ENCODE measurements at regions not wholly inside any gene's neighbourhood (a gene's known extent, or its start where the extent isn't known, plus 50 kb on each side); places are given as distances from the start of the nearest gene placed in this dataset.
"Not testable (repeated sequence)": the region's sequence is repeated elsewhere in the genome, so short reads cannot be mapped to it uniquely, and the experiment has no call there.

DNA sequence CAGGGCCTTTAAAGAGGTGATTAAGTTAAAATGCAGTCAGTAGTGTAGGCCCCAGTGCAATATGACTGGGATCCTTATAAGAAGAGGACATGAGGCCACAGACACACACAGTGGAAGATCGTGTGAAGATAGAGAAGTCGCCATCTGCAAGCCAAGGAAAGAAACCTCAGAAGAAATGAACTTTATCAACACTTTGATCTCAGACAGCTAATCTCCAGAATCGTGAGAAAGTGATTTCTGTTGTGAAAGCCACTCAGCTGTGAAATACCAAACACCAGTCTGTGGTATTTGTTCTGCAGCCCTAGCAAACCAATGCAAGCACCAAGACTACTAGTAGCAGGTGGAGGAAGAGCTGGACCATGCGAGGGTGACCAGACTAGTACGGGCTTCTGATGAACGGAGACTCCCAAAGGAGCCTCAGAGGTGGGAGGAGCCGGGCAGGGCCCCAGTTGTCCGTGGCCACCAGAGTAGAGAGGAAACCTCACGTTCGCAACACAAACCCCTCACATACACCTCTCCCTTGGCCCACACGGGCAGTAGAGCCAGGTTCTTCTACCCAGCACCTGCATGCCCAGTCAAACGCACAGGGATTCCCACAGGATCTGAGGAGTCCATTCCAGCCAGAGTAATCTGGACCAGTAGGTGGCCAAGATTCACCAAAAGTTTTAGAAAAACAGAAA lies 243.0 kb downstream of the TTC8 start:
- no peak for DNase-seq

DNA sequence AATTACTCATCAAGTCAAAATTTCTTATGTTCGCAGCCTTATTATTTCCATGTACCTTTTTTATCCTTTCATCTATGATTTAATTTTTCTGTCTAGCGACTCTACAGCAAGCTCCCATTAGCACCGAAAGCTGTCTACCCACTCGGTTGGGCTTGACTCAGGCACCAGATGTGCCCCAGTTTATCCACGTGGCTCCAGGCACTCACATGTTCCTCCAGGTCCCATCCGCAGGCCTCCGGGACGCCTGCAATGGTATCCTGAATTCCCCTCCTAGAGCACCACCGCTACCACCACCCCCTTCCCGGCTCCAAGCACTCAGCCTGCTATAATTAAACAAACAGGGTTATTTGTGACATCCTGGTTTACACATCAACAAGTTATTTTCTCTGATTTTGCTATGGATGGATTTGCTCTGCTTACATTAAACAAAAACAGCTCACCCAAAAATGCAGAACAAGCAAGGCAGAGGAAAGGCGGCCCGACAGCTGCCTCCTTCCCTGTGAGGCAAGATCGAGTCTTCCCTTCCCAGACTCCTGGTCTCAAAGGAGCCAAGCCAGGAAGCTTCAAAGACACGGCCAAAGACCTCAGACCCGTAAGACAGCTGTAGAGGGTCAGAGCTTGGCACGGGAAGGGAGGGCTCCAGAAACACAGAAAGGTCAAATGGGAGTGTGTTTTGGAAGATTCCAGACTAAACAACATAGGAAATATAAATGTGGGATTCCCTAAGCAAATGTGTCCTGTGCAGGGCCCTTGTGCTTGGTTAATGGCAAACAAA lies 253.8 kb downstream of the TTC8 start:
- no peak for DNase-seq

DNA sequence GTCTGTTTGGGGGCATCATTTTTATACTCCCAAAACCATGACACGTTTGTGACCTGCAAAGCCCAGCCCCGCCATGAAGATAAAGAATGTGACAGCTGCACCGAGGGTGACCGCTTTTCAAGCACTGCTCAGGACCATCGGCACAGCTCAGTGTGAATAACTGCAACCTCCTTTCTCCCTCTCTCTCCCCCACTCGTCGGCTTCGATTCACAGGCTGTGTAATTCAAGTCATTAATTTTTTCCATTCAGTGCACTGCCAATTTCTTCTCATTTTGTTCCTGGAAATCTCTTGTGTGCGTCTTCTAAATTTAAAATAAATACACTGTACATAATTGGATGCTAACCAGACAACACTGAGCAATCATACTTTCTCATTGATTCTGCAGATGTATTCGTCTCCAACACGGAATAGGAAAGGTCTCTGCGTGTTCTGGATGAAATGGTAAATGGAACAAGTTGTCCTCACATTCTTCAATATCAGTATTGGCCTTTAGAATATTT lies 260.8 kb downstream of the TTC8 start:
- peak; percentile 89 for DNase-seq

DNA sequence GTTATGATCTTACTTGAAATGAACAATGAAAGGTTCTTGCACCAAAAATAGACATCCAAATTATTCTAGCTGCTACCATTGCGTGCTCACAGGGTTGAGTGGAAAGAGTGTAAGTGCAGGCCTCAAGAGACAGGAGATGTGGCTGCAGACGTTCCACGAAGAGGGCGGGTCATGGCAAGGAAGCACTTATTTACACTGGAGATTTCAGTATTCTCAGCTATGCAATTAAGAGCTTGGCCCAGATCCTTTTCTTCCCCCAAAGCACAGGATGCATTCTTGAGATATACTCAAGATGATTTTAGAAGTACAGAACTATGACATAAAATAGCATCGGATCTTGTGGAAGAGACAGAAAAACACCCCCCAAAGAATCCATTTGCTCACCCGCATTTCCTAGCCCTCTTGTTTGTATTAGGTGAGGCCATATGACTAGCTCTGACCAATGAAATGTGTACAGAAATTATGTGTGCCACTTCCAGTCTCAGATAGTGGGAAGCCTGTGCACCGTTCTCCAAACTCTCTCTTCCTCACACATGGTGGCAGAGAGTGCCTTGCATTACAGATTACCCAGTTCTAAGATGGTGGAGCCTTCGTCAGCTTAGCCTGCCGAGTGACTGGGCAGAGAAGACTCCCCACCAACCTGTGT lies 261.4 kb downstream of the TTC8 start:
- peak; percentile 81 for DNase-seq

DNA sequence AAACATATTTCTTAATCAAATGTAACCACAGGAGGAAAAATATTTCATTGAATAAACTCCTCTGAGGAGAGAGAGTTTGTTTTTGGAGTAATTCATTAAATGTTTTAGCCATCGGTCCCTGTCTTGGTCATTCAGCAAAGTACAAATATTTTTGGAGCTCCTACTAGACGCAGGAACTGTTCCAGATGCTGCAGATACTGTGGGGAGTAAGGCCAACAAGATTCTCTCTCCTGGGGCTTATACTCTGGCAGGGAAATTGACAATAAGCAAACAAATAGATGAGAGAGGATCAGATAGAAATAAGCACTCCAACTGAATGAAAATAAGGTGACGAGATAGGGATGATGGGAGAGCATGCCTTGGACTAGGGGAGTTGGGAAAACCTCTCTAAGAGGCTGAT lies 264.1 kb downstream of the TTC8 start:
- DNase-seq: peak; percentile 49

DNA sequence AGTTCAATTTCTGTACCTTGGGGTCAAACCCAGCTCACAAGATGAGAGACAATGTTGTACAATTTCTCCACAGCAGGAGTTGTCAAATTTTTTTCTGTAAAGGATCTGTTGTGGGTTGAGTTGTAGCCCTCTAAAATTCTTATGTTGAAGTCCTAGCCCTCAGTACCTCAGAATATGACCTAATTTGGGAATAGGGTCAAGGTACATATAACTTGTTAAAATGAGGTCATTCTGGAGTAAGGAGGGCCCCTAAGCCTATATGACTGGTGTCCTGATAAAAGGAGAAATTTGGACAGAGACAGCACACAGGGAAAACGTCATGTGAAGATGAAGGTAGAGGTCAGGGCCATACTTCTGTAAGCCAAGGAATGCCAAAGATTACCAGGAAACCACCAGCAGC lies 264.9 kb downstream of the TTC8 start:
- no peak for DNase-seq

DNA sequence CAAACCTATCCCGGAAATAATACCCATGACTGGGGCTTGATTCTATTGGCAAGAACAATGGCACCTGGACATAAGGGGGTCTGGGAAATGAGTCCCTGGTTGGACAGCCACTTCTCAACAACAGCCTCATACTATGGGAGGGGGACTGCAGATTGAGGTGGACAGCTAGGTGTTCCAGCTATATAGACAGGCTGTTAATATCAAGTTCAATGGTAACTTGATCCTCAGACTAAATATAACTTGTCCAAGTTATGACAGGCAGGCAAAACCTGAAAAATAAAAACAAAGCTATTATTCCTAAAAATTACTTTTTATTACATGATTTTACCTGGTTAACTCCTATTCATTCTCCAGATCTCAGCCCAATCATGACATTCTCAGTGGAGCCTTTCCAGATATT lies 267.3 kb downstream of the TTC8 start:
- DNase-seq: no peak

DNA sequence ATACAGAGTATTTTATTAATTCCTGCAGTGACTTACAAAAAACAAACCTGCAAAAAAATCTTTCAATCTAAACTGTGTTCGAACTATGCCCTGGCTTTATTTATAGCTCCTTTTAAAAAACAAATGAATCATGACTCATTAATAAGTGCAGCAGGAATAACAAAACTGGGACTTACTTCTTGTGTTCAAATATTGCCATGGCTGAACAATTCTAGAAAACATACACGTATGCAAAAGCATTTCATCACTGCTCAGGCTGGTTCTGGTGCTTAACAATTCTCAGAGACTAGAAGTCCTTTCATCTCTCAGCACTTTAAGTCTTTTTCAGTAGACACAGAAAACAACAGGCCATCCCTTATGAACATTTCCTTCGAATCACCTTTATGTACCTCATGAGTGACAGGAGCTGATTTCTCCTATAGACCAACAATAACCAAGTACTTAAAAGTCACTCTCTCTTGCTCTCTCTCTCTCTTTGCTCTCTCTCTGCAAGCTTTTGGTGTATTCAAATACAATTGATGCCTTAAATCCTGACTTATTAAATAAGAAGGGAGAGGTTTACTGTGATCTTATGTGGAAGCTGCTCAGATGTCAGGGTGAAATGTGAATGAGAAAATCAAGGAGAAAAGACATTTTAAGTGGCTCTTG lies 268.8 kb downstream of the TTC8 start:
- DNase-seq: no peak

DNA sequence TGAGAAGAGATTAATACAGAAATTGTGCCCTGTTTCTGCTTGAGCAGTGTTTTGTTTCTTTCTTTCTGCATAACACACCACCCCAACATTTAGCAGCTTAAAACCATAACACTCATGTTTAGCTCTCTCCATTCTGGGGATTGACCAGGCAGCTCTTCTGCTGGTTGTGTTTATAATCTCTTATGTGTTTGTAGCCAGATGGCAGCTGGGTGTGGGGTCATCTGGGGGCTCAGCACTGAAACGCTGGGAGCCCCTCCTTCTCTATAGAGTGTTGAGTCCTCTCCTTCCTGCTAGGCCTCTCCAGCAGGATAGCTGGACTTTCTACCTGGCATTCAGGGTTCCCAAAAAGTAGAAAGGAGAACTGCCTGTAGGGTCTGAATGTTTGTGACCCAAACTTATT lies 270.6 kb downstream of the TTC8 start:
- DNase-seq: no peak

DNA sequence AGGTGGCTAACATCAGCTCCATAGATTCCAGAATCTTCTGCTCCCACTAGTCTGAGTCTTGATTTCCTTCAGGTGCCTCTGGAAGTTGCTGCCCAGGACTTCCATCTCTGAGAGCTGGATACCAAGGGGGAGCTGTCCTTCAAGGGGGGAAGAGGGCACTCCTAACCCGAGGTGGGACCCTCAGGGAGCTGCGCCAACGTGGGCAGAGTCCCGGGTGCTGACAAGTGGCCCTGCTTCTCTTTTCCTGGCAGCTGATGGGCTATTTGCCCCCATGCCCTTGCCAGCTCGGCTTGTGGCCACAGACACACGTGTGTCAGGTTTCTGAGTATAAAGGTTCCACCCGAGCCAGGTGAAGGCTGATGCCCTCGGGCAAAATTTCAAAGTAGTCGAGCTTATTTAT lies 272.5 kb downstream of the TTC8 start:
- no peak for DNase-seq

DNA sequence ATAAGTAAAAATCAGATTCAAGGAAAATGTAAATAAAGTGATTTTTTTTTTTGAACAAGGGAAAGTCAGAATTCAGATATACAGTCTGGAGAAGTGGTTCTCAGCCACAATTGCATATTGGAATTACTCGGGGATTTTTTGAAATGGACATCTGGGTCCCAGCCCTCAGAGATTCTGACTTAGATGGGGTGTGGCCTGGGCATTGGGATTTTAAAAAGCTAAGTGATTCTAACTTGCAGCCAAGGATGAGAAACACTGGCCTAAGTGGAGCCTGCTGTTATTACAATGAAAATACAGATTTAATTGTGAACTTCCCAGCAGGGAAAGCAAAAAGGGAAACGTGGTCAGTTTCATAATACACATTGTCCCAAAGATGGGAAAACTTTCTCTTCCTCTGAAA lies 273.8 kb downstream of the TTC8 start:
- no peak for DNase-seq

DNA sequence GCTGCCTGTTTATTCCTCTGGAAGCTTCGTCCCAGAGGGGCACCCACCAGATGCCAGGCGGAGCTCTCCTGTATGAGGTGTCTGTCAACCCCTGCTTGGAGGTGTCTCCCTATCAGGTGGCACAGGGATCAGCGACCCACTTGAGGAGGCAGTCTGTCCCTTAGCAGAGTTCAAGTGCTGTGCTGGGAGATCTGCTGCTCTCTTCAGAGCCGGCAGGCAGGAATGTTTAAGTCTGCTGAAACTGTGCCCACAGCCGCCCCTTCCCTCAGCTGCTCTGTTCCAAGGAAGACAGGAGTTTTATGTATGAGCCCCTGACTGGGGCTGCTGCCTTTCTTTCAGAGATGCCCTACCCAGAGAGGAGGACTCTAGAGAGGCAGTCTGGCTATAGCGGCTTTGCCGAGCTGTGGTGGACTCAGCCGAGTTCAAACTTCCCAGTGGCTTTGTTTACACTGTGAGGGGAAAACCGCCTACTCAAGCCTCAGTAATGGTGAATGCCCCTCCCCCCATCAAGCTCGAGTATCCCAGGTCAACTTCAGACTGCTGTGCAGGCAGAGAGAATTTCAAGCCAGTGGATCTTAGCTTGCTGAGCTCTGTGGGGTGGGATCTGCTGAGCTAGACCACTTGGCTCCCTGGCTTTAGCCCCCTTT lies 279.8 kb downstream of the TTC8 start:
- not testable (repeated sequence) for DNase-seq

DNA sequence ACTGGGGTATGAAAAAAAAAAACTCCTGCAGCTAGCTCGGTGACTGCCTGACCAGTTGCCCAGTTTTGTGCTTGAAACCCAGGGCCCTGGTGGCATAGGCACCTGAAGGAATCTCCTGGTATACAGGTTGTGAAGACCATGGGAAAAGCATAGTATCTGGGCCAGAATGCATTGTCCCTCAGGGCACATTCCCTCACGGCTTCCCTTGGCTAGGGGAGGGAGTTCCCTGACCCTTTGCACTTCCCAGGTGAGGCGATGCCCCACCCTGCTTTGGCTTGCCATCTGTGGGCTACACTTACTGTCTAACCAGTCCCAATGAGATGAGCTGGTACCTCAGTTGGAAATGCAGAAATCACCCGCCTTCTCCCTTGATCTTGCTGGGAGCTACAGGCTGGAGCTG lies 280.4 kb downstream of the TTC8 start:
- not testable (repeated sequence) for DNase-seq
